LHCN-M2 (cell line): ENCODE measurements at regions not wholly inside any gene's neighbourhood (a gene's known extent, or its start where the extent isn't known, plus 50 kb on each side); places are given as distances from the start of the nearest gene placed in this dataset.
A peak's percentile ranks its signal among the peaks of the same experiment; 100 is the strongest.
"Not testable (repeated sequence)": the region's sequence is repeated elsewhere in the genome, so short reads cannot be mapped to it uniquely, and the experiment has no call there.

Experiments
- DNase-seq: peaks from one replicate; pipeline ENCODE4 v3.0.0-alpha.2; 2012; ENCODE audit warnings: low read depth

DNA sequence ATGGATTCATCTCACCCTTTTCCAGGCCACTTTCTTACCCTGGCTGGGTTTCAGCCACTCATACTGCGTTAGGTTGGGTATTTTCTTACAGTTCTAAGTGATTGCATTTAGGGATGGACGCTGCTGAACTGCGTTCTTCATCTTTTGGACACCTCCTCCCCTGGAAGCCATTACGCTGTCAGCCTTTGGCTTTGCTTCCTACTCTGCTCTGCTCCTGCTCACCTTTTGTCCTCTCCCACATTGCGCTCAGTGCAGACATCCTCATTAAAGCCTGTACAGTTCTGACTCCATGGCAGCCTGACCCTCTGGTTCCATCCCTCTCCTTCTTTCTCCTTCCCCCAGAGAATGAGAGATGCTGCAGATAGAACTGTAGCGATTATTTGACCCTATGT is 108.9 kb downstream of the SRGAP2 start:
- not testable (repeated sequence) for DNase-seq

DNA sequence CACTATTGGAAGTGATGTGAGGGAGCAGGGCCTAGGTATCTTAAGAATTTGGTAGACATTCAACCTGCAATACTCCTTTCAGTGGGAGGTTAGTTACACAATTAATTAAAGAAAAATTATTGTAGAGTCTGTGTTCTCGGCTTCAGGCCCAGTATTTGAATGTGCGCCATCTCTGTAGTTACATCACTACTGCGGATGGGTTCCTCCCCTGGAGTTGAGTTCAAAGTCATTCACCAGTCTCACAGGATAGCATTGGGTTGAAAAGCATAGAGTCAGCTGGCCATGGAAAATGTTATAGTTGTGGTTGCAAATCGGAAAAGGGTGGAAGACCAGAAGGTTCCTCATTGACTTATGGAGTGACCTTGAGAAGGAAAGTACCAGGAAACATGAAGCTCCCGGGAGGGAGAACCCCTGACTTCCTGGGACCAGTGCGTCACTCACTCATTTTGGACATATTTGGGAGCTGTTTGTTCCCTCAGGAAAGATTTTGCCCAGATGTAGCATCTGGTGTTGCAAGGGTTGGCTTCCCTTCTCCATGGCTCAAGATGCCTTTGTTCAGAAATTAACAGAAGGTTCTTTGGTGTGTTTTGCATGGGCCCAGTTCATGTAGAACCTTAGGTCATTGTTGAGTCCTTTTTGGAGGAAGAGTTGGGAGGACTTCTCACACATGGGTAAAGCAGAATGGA is 111.8 kb downstream of the SRGAP2 start:
- not testable (repeated sequence) for DNase-seq

DNA sequence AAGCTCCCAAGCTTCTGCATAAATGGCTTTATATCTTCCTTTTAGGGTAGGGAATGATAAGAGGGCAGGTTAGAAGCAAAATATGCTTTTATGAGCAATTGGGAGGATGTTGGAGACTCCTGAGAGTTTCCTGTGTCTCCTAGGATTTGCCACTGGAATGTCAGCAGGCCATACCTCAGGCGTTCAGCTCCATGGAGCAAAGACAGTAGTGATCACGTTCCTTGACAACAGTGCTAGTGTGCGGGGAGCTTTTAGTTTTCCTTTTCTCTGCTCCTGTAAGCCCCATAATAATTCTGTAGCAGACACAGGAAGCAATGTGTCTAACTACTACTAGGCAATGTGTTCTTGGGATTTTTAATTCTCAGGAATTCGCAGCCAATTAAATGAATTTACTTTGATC is 113.6 kb downstream of the SRGAP2 start:
- not testable (repeated sequence) for DNase-seq

DNA sequence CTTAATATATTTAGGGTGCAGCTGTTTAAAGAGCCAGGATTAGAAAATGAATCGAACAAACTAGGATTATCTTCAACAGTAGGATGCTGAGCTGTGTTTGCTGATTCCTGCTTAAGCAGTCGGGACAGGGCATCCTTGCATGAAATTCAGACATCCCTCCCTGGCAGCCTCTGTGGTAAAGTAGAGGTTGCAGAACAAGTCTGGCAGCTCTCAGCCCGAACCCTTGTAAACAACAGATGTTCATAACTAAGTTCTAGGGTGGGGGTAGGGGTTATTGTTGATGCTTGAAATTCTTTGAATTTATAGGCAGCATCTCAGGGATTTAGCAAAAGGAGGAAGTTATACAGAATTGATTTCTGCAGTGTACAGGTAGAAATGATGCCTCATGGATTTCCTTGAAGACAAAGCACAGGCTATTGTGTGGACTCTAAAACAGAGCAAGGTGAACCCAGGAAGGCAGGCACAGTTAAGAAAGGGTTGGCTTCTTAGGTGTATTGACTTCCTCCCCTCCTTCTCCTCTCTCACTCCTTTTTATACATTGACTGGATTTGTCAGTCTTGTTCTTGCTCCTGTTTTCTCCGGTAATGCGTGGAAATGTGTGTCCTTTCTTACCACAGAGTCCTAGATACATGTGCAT is 114.7 kb downstream of the SRGAP2 start:
- DNase-seq, result not testable (repeated sequence)

DNA sequence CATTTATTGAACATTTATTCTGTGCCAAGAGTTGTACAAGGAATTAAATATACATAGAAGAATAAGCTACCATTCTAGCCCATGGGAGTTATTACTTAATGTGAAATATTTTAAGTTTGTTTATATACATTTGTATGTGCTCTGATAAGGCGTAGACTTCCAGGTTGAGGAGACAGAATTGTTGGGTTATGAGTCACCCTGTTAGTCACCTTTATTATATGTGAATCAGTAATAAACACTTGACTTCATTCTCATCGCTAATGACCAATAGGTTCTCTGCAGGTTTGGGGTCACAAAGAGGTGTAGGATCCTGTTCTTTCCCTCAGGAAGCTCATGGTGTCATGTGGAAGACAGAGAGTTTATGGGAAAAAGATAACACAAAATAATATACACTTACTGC is 116.9 kb downstream of the SRGAP2 start:
- DNase-seq, result not testable (repeated sequence)

DNA sequence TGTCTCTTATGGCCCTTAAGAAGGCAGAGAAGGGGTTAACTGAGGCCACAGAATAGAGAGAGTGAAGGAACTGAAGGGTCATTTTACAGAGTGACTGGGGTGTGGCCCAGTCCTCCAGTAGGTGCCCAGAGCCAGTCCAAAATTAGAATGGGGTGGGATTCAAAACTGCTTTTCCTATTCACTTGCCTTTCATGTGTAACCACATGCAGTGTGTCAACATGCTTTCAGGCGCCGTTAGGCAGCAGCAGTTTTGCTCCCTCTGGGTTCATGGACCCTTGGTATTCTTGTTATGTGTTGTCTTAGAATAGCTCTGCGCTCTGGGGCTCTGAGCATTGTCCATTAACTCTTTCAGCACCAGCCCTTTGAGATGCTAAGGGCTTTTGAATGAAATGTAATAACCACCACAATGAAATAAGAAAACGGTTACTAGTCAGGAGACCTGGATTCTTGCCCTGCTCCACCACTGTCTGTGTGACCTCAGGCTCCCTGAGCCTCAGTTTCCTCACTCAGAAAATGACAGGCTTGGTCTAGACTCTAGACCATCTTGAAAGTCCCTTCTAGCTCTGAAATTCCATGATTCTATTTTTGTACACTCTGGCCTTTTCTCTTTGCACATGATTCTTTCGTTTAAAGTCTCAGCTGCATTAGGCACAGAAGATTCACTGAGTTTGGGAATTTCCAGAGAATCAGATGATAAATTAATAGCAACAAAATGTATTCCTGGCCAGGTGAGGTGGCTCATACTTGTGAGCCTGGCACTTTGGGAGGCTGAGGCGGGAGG is 123.0 kb downstream of the SRGAP2 start:
- DNase-seq, result not testable (repeated sequence)

DNA sequence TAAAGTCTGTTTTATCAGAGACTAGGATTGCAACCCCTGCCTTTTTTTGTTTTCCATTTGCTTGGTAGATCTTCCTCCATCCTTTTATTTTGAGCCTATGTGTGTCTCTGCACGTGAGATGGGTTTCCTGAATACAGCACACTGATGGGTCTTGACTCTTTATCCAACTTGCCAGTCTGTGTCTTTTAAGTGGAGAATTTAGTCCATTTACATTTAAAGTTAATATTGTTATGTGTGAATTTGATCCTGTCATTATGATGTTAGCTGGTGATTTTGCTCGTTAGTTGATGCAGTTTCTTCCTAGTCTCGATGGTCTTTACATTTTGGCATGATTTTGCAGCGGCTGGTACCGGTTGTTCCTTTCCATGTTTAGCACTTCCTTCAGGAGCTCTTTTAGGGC is 128.3 kb downstream of the SRGAP2 start:
- DNase-seq, result not testable (repeated sequence)

DNA sequence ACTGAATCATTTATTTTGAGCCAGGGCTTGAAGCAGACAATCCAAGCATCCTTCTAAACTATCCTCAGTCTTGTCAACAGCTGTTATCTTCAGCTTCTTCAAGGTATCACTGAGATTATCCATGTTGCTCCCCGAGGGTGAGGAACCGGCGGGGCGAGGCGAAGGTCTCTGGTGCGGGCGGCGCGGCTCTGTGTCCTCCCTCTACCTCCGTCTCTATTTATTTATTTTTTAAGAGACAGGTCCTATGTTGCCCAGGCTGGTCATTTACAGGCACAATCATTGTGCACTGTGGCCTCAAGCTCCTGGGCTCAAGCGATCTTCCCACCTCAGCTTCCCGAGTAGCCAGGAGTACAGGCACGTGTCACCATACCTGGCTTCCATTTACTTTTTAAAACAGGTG is 130.0 kb downstream of the SRGAP2 start:
- DNase-seq, result not testable (repeated sequence)

DNA sequence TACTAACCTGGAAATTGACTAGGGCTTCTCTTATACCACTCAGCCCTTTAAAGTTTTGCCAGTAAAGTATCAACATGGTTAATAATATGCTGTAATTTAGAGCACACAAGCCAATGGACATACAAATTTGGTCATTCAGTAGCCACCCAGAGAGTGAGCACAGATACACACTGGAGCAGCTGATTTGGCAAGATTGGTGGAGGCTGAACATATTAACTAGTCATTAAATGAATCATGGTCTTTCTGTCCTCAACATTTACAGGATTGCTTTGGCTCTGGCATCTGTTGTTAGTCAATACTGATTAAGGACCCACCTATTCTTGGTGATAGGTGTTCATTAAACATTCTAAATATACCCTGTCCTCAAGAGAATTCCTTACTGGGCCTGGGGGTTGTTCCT is 130.6 kb downstream of the SRGAP2 start:
- not testable (repeated sequence) for DNase-seq

DNA sequence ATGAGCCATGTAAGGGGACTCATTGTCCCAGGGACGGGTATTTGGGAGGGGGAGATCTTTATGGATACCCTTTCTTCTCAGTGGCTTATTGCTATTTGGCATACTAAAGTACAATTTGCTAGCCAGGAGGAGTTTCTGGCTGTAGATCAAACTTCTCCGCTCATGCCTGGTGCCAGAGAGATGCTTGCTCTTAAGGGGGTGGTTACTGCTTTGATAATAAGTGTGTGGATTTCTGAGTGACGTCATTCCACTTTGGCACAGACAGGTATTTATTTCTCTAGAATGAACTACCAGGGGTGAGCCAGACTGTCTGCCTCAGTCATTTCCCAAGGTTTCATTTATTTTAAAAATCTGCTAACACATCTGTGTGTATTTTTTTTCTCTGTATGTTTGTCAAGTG is 131.1 kb downstream of the SRGAP2 start:
- DNase-seq, result not testable (repeated sequence)

DNA sequence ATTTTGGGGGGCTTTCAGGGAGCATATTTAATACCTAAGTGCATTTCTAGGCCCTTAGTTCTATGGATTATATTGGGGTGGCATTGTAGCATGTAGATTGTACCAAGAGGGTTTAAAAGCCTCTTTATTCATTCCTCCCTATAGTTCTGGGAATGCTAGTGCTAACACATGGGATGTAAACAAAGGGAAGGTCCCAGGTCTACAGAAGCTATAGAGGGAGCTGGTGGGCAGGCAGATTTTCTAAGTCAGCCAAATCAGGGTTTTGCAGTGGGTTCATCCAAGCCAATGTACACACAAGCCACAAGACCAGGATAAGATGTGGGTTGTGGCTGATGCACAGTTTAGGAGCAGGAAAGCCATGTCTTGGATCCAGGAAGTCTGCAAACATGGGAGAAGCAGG is 131.8 kb downstream of the SRGAP2 start:
- DNase-seq, result not testable (repeated sequence)

DNA sequence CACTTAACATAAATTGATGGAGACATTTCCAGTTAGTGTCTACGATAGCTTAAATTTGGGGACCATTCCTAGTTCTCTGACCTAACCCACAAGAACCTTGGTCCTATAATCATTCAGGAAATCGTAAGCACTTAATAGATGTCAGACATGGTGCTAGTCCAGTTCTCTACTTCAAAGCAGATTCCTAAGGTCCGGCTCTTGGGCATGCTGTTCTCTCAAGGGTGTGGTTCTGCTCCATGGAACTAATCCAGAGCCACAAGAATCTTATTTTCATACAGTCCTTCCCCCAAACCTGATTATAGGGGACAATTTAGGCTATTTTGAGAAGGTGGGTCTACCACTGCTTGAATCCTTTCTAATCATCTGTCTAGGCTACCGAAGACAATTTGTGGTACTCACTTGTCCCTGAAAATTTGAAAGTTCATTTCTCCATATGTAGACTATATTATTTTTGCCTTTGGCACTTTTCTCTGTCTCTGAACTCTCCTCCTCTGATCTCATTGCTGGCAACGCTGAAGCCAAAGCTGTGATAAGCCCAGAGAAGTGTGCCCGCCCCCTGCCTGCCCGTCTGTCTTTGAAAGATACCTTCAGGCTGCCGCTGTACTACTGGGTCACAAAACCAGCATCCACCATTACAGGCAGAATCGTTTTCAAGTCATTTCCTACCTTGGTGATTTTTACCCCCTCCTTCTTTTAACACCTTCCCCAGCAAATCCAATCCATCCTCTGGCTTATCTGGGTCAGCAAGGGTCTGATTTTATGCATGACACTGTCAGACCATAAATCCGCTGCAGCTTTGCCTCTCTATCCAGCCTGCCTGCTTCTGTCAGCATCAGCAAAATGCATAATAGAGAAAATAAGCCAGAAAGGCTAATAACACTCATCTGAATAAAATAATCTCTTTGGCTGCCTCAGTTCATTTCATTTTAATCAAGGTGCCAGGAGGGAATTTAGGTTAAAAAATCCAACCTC is 132.8 kb downstream of the SRGAP2 start:
- not testable (repeated sequence) for DNase-seq

DNA sequence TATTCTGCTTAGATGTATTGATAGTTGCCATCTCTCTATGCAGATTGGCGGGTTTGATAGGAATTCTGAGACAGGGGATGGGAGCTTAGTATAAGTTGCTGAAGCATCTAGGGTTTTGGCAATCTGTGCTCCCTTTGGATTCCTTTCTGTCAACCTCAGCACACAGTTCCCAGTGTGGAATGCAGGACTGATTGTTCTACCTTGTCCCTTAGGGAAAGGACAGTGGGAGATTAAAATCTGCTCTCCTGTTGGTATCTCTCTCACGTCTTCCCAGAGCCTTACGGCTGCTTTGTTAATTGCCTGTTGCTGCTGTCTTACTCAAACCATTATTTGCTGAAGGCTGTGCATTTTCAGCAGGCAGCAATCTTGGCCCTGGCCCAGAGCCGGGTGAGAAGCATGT is 133.3 kb upstream of the IKBKE start:
- DNase-seq, result not testable (repeated sequence)

DNA sequence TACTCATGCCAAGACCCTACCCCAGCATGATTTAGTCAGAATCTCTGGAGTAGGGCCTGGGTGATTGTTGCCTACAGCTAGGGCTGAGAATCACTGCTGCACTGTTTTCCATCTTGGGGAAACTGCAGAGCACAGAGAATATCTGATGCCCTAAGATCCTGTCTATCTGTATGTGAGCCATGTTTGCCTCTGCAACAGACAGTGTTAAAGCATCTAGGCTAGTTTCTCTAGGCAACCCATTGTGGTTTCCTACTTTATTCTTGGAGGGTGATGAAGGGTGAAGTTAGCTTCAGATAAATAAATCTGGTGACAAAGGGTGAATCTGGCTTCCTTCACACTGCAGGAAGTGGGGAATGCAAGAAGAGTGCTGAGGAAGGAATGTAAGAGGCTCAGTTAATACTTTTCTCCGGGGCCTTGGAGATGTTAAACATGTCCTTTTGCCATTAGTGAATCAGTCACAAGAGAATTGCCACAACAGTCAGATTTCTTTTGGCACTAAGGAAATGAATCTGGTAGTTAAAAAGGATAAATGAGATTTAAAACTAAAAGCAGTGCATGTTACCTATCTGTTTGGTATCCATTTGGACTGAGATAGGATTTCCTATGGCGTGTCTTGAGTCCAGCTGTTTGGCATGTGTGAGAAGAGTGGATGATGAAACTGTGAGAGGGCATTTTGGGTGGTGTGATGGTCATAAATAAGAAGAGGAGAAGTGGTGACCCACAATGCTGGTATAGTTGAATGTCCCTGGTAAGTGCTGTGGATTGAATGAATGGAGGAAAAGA is 119.6 kb upstream of the IKBKE start:
- peak; percentile 13 for DNase-seq

DNA sequence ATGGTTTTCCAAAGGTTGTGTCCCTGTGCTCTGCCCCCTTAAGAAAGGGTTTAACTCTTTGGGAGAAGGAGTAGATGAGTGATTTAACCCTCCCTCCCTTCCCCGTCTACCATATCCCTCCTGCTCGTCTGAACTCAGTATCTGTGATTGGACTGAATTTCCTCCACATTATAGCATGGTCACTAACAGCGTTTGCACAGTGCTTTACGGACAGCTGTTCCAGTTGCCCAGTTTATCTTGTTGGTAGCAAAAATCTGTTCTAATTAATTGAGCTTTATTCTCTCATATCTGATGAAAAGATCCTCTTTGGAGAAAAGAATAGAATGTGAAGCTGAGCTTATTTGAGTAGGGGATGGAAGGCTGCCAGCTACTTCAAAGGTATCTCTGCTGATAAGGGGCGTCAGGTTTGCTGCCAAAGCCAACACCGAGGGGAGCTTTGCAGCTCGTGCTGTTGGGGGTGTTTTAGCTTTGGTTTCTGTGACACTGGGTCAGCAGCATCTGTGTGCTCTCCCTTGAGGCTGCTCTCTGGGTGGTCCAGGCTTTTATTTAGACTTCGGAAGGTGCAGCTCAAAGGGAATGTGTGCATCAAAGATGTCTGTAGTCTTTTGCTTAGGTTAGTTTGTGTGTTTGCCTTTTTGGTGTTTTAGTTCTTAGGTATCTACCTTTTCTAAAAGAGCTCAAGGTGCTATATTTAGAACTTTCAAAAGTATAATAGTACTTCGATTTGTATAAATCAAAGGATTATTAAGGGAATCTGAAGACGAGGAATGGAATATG is 118.8 kb upstream of the IKBKE start:
- DNase-seq, result not testable (repeated sequence)

DNA sequence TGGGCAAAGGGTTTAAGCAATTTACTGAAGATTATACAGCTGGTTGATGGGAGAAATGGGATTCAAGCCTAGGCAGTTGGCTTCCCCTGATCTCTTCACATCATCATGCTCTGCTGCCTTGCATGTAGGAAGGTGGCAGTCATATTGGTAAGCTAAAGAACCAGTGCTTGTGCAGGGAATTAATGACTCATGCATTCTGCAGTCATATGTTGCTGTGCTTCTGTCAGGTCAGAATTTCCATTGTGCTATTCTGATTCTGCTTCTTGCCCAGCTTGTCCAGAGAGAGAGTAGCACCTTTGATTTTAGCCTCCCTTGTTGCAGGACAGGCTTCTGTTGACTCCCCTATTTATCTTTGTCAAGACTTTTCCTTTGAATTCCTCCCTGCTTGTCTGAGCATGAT is 114.0 kb upstream of the IKBKE start:
- peak; percentile 45 for DNase-seq

DNA sequence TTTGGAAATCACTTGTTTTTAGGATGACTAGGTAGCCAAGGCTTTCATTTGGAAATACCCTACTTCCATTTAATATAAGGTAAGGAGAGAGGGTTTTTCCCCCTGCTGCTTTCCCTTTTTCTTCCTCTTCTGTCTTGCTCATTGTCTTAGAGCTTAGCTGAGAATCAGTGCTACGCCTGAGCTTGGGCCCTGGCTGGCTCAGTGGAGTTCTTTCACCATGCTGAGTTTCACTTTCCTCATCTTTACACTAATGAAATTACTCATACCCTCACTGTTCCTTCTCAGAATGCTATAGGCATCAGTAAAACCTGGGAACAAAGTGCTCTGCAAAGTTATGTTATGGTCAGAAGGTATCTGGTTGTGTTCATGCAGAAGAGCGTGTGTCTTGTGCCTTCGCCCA is 112.3 kb upstream of the IKBKE start:
- not testable (repeated sequence) for DNase-seq

DNA sequence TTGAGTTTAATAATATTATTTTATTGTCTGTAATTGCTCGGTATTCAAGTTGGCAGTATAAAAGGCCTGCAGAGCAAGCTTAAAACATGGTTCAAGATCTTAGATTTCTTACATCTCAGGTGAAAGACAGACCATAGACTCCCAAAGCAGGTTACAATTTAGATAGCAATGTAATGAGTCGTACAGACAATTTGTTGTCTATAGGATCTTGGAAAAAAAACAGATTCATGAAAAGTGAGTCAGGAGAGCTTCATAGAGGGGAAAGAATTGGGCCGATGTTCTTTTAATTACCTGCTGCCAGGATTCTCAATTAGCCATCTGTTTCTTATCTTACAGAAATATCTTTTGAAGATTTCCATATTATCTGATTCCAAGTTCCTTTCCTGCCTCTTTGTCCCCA is 111.5 kb upstream of the IKBKE start:
- not testable (repeated sequence) for DNase-seq

DNA sequence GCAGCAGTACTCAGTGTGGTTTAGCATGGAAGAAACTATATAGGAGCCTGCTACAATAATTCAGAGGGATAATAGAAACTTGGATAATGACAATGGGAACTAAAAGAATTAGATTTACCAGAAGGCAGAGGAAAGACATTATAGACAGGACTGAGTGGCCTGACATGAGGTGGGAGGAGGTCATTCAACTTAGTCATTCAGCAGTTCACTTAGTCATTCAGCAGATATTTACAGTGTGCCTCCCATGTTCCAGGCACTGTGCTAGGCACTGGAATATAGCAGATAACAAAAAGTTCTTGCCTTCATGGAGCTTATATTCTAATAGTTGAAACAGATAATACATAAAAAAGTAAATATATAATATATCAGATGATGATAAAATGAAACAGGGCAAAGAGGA is 110.9 kb upstream of the IKBKE start:
- DNase-seq, result not testable (repeated sequence)
